Esophagus squamous epithelium (tissue), 5 donors: ENCODE measurements at regions not wholly inside any gene's neighbourhood (a gene's known extent, or its start where the extent isn't known, plus 50 kb on each side); places are given as distances from the start of the nearest gene placed in this dataset.
A peak's percentile ranks its signal among the peaks of the same experiment; 100 is the strongest.

ENCODE experiments used
- DNase-seq: peaks from one replicate; lab custom pipeline; 2025; lab: John Stamatoyannopoulos, UW
- H3K27ac ChIP-seq, 4 donors: fragments of 200-600 bp; sonication (generic); one replicate each; pipeline ENCODE4 v1.5.1; 2016 to 2019; ENCODE audit warnings: mild to moderate bottlenecking in 1 of 4
- H3K27me3 ChIP-seq, 4 donors: fragments of 200-600 bp; sonication (generic); 1 replicate in 3 of 4; 2 replicates in 1 of 4; pipeline versions ENCODE4 v1.5.1 to v1.6.0; 2017 to 2021; ENCODE audit warnings: antibody characterized with exemption in 1 of 4
- H3K36me3 ChIP-seq, 3 donors: fragments of 200-600 bp; sonication (generic); one replicate each; pipeline ENCODE4 v1.5.1; 2016 to 2019
- H3K4me1 ChIP-seq, 3 donors: fragments of 200-600 bp; sonication (generic); one replicate each; pipeline ENCODE4 v1.5.1; 2017 to 2019
- H3K4me3 ChIP-seq, 4 donors: fragments of 200-600 bp; sonication (generic); 1 replicate in 3 of 4; 2 replicates in 1 of 4; pipeline ENCODE4 v1.5.1; 2016 to 2019; ENCODE audit warnings: mild to moderate bottlenecking in 2 of 4, moderate library complexity in 1 of 4
- H3K9me3 ChIP-seq, 3 donors: fragments of 200-600 bp; sonication (generic); one replicate each; pipeline ENCODE4 v1.5.1; 2016 to 2019
- CTCF ChIP-seq, 6 experiments: fragments of 450-650 bp in 4 of 6; fragments of 200-600 bp in 2 of 6; sonication (generic) in 2 of 6; IDR thresholded peaks; one replicate each; pipeline ENCODE4 v1.5.1; 2016 to 2019; ENCODE audit warnings: antibody characterized with exemption in 6 of 6, mild to moderate bottlenecking in 4 of 6, moderate library complexity in 4 of 6
- POLR2A ChIP-seq, 4 donors: fragments of 450-650 bp; IDR thresholded peaks; one replicate each; pipeline ENCODE4 v1.6.1; 2017; ENCODE audit warnings: antibody characterized with exemption in 4 of 4, mild to moderate bottlenecking in 4 of 4, moderate library complexity in 3 of 4
- WGBS, 2 donors: methylation state at CpG; one replicate each; pipeline ENCODE4 v1.1.5; 2018; 5-methylcytosine and 5-hydroxymethylcytosine counted together
- intact Hi-C: fragments of 100-400 bp; cut with DNase I; formaldehyde crosslinking; loops from one replicate; pipeline ENCODE4 v1.15.0; 2022
- donor health status: DM: yes; HTN: yes; CAD: no.

- Histone ChIP-seq H3K4me3 (no peak overlapping the region), H3K36me3 (no peaks in the 10 kb centered on the region), H3K9me3 (no peaks in the 10 kb centered on the region), H3K4me1 (peaks cover 0 to 4% (median 0%) of the 10 kb centered on the region in 3 donors), H3K27me3 (no peaks in the 10 kb centered on the region), H3K27ac (peak overlapping the region in 1 of 4 donors; percentile 74)
- no peak for DNase-seq
- 82 to 88% methylated on average over 3 of the region's 3 CpGs for WGBS, 2 donors
- intact Hi-C loops = no loop called here
- no peak for TF ChIP-seq POLR2A (IDR thresholded peaks at IDR 0.05)
- TF ChIP-seq CTCF (IDR thresholded peaks at IDR 0.05) = no peak
Observed at GRCh38 chr9:88792502-88792901, 198.8 kb upstream of the S1PR3 start.

DNA sequence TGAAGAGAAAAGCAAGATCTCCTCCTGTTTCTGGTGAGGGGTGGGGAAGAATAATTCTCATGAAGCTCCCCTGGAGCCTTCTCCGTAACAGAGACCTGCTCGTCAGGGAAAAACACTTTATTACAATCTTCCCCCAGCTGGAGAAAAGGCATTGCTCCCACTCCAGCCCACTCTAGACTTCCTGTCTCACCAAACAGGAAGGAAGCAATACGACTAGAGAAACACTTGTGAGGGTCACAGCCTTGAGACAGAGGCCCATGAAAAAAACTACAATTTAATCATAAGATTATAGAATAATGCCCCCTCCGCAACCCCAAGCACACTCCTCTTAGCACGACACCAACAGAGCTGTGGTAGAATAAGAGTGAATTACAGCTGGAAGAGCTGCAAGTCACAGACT lies 197.2 kb upstream of the S1PR3 start:
- no peak overlapping the region for H3K27ac ChIP-seq
- intact Hi-C loops = no loop called here
- H3K4me3 ChIP-seq = no peak overlapping the region

DNA sequence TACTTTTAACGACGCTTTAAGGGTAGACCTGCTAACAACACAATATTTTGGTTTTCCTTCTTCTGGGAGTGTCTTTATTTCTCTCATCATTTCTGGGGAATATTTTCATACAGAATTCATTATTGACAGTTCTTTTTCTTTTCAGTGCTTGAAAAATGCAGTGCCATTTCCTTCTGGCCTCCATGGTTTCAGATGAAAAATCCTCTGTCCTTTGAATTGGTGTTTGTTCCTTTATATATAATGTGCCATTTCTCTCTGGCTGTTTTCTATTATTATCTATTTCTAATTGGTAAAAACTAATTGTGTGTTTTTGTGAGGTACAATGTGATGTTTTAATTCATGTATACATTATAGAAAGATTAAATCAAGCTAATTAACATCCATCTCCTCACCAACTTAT lies 194.3 kb upstream of the S1PR3 start:
- H3K36me3 ChIP-seq = no peaks in the 10 kb centered on the region
- intact Hi-C loops = no loop called here
- DNase-seq = no peak
- H3K27me3 ChIP-seq = peaks cover 0 to 31% (median 3%) of the 10 kb centered on the region in 4 donors
- H3K4me1 ChIP-seq = no peaks in the 10 kb centered on the region
- TF ChIP-seq CTCF (IDR thresholded peaks at IDR 0.05) (no peak), POLR2A (IDR thresholded peaks at IDR 0.05) (no peak)
- H3K9me3 ChIP-seq = no peaks in the 10 kb centered on the region
- no peak overlapping the region for H3K27ac ChIP-seq
- no peak overlapping the region for H3K4me3 ChIP-seq
- 95% methylated on average over 2 of the region's 2 CpGs for WGBS, 2 donors

More for the DNA sequence above, 197.2 kb upstream of the S1PR3 start:
- no peak for DNase-seq
- no peaks in the 10 kb centered on the region for H3K36me3 ChIP-seq
- H3K9me3 ChIP-seq = no peaks in the 10 kb centered on the region
- H3K27me3 ChIP-seq = peaks cover 0 to 2% (median 0%) of the 10 kb centered on the region in 4 donors
- peaks cover 0 to 4% (median 0%) of the 10 kb centered on the region in 3 donors for H3K4me1 ChIP-seq
- WGBS, 2 donors = 67 to 73% methylated on average over 3 to 5 of the region's 5 CpGs
- no peak for TF ChIP-seq CTCF (IDR thresholded peaks at IDR 0.05)
- no peak for TF ChIP-seq POLR2A (IDR thresholded peaks at IDR 0.05)

DNA sequence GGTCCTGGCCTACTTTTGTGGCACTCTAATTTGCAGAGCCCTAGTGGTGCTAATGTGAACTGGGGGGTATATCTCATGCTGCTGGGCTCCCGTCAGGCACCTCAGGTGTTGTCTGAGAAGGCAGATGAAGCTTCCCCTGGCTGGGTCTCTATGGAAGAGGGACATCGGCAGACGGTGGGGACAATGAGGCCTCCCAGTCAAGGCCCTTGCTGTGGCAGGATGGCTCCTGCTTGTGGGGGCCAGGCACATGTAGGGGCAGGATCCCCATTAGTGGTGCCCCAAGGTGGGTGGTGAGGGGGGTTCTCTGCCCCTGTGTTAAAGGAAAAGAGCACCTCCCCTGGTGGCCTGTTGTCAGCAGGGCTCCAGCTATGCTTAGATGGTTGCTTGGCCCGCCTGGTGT lies 192.8 kb upstream of the S1PR3 start:
- TF ChIP-seq POLR2A (IDR thresholded peaks at IDR 0.05) (no peak), CTCF (IDR thresholded peaks at IDR 0.05) (no peak)
- Histone ChIP-seq H3K4me1 (no peaks in the 10 kb centered on the region), H3K9me3 (no peaks in the 10 kb centered on the region), H3K27me3 (peaks cover 0 to 46% (median 3%) of the 10 kb centered on the region in 4 donors), H3K4me3 (no peak overlapping the region), H3K36me3 (no peaks in the 10 kb centered on the region), H3K27ac (no peak overlapping the region)
- intact Hi-C loops = no loop called here
- 67 to 100% methylated on average over 1 of the region's 4 CpGs for WGBS, 2 donors
- DNase-seq = no peak

- Histone ChIP-seq H3K4me3 (no peak overlapping the region), H3K27ac (no peak overlapping the region), H3K27me3 (peaks cover 0 to 56% (median 3%) of the 10 kb centered on the region in 4 donors), H3K36me3 (no peaks in the 10 kb centered on the region), H3K9me3 (no peaks in the 10 kb centered on the region), H3K4me1 (no peaks in the 10 kb centered on the region)
- intact Hi-C loops = no loop called here
- no peak for TF ChIP-seq CTCF (IDR thresholded peaks at IDR 0.05)
- no peak for TF ChIP-seq POLR2A (IDR thresholded peaks at IDR 0.05)
- 62 to 72% methylated on average over 6 of the region's 6 CpGs for WGBS, 2 donors
- DNase-seq = no peak
Observed at GRCh38 chr9:88799541-88800328, 191.5 kb upstream of the S1PR3 start.
